HepG2 (cell line): ENCODE measurements at regions not wholly inside any gene's neighbourhood (a gene's known extent, or its start where the extent isn't known, plus 50 kb on each side); places are given as distances from the start of the nearest gene placed in this dataset.

Experiments
- ATAC-seq: fragments of 200-7000 bp; cut with Tn5 transposase; 3 replicates; pipeline ENCODE4 v1.9.1; 2020; ENCODE audit warnings: mild to moderate bottlenecking, moderate library complexity
- BruUV-seq: library from RNA; stranded (reverse); fragments of 400-500 nt; replicated peaks from 2 replicates; lab custom pipeline; 2021; lab: Mats Ljungman, UMichigan
- CTCF ChIA-PET: fragments of 300-600 bp; formaldehyde crosslinking; extraction: SDS; loops from one replicate; lab custom pipeline; 2021; ENCODE audit warnings: low total read pairs, inconsistent platforms, low intra/inter-chr PET ratio; lab: Yijun Ruan, JAX
- POLR2A ChIA-PET: fragments of 350-600 bp; sonication (Branson Sonifier 250); formaldehyde crosslinking; loops from one replicate; lab custom pipeline; 2020; ENCODE audit warnings: antibody characterized with exemption, inconsistent platforms; lab: Yijun Ruan, JAX
- DNase-seq: peaks from one replicate; pipeline ENCODE4 v3.0.0-alpha.2; 2015; ENCODE audit warnings: low spot score
- FAIRE-seq: peaks from 3 replicates; lab custom pipeline; 2011; peaks lifted over from hg19 to GRCh38; lab: Jason Lieb, UNC
- H2AFZ ChIP-seq: one replicate; pipeline ENCODE4 v1.6.1; 2011; ENCODE audit warnings: low read length, inconsistent platforms
- H3K27ac ChIP-seq: fragments of 300-600 bp; 3 replicates; pipeline ENCODE4 v1.8.0; 2011; ENCODE audit warnings: mixed run types, mild to moderate bottlenecking, mixed read lengths, low read length, inconsistent platforms; ENCODE audit not compliant: insufficient read depth; ENCODE audit errors: extremely low read length
- H3K27me3 ChIP-seq, 2 experiments: fragments of 200-600 bp in 1 of 2; 2 replicates in 1 of 2; 3 replicates in 1 of 2; pipeline versions ENCODE4 v1.6.0 to v1.8.0; 2011; ENCODE audit warnings: low read length in 2 of 2, mild to moderate bottlenecking in 2 of 2, moderate library complexity in 2 of 2, inconsistent platforms in 1 of 2; ENCODE audit not compliant: insufficient read depth in 2 of 2, control insufficient read depth in 1 of 2
- H3K36me3 ChIP-seq, 2 experiments: fragments of 200-600 bp in 1 of 2; replicated peaks in 1 of 2; 2 replicates in 1 of 2; 3 replicates in 1 of 2; pipeline versions ENCODE4 v1.5.1 to v1.8.0; 2011; ENCODE audit warnings: low read length in 2 of 2, inconsistent platforms in 1 of 2; ENCODE audit not compliant: insufficient read depth in 2 of 2, control insufficient read depth in 1 of 2
- H3K4me1 ChIP-seq: 2 replicates; pipeline ENCODE4 v1.5.1; 2012; ENCODE audit warnings: low read length, inconsistent platforms; ENCODE audit not compliant: insufficient read depth
- H3K4me2 ChIP-seq: 2 replicates; pipeline ENCODE4 v1.6.0; 2011; ENCODE audit warnings: low read depth, low read length, inconsistent platforms
- H3K4me3 ChIP-seq, 3 experiments: fragments of 200-600 bp in 1 of 3; sonication (generic), shearing (Covaris generic) in 1 of 3; replicated peaks in 1 of 3; 2 replicates each; pipeline ENCODE4 v1.5.1; 2011 to 2016; ENCODE audit warnings: low read length in 3 of 3, inconsistent platforms in 2 of 3, low read depth in 2 of 3, mild to moderate bottlenecking in 2 of 3, control low read depth in 1 of 3, mixed read lengths in 1 of 3; ENCODE audit not compliant: insufficient read depth in 1 of 3
- H3K79me2 ChIP-seq: one replicate; pipeline ENCODE4 v1.6.1; 2011; ENCODE audit warnings: low read length, inconsistent platforms; ENCODE audit not compliant: insufficient read depth
- H3K9ac ChIP-seq: 2 replicates; pipeline ENCODE4 v1.6.0; 2011; ENCODE audit warnings: mild to moderate bottlenecking, low read depth, low read length, inconsistent platforms; ENCODE audit not compliant: insufficient read depth
- H3K9me3 ChIP-seq: 2 replicates; pipeline ENCODE4 v1.5.1; 2012; ENCODE audit warnings: mild to moderate bottlenecking, low read length
- H4K20me1 ChIP-seq: 2 replicates; pipeline ENCODE4 v1.6.0; 2011; ENCODE audit warnings: inconsistent platforms, mild to moderate bottlenecking, low read length, moderate library complexity; ENCODE audit not compliant: insufficient read depth
- ARHGAP35 ChIP-seq: sonication (generic); formaldehyde crosslinking; IDR thresholded peaks from 2 replicates; pipeline ENCODE4 v1.9.0; 2022; ENCODE audit warnings: mild to moderate bottlenecking, inconsistent platforms, moderate library complexity, missing genetic modification reagents, borderline replicate concordance
- ETV6 ChIP-seq: sonication (generic); formaldehyde crosslinking; conservative IDR thresholded peaks from 2 replicates; pipeline ENCODE4 v1.4.0; 2020; ENCODE audit warnings: missing genetic modification reagents
- MBD4 ChIP-seq: IDR thresholded peaks from 2 replicates; pipeline ENCODE4 v1.6.1; 2012; ENCODE audit warnings: low read length, inconsistent platforms, borderline replicate concordance
- SYNCRIP ChIP-seq: fragments of 200-400 bp; formaldehyde crosslinking; IDR thresholded peaks from 2 replicates; pipeline ENCODE4 v1.6.1; 2018; ENCODE audit warnings: mild to moderate bottlenecking, low read depth, low read length; ENCODE audit not compliant: insufficient read depth
- TBX2 ChIP-seq: sonication (generic); formaldehyde crosslinking; IDR thresholded peaks from 2 replicates; pipeline ENCODE4 v1.5.0; 2020; ENCODE audit warnings: missing genetic modification reagents, mild to moderate bottlenecking, borderline replicate concordance
- ZNF225 ChIP-seq: sonication (generic); formaldehyde crosslinking; IDR thresholded peaks from 2 replicates; pipeline ENCODE4 v1.4.0; 2020; ENCODE audit warnings: mild to moderate bottlenecking, missing genetic modification reagents
- ZNF256 ChIP-seq: sonication (generic); formaldehyde crosslinking; conservative IDR thresholded peaks from 2 replicates; pipeline ENCODE4 v1.4.0; 2020; ENCODE audit warnings: missing genetic modification reagents
- ZNF543 ChIP-seq: sonication (generic); formaldehyde crosslinking; IDR thresholded peaks from 2 replicates; pipeline ENCODE4 v1.4.0; 2020; ENCODE audit warnings: mild to moderate bottlenecking, missing genetic modification reagents
- ZNF780A ChIP-seq: sonication (generic); formaldehyde crosslinking; IDR thresholded peaks from 2 replicates; pipeline ENCODE4 v1.8.0; 2022; ENCODE audit warnings: mild to moderate bottlenecking, missing genetic modification reagents, moderate library complexity
- ZNF784 ChIP-seq: sonication (generic); formaldehyde crosslinking; IDR thresholded peaks from 2 replicates; pipeline ENCODE4 v1.5.1; 2020; ENCODE audit warnings: missing genetic modification reagents, mild to moderate bottlenecking, borderline replicate concordance
- WGBS: methylation state at CpG from one replicate; pipeline ENCODE4 v1.1.6; 2017; ENCODE audit warnings: low lambda C conversion rate; 5-methylcytosine and 5-hydroxymethylcytosine counted together
- in situ Hi-C: cut with HindIII; loops from 2 replicates; pipeline ENCODE4 v1.10.0; 2017; ENCODE audit warnings: low pct_unique_long_range_greater_than_20kb; ENCODE audit not compliant: extremely low pct_ligation_motif_present
- intact Hi-C: fragments of 100-400 bp; cut with micrococcal nuclease; formaldehyde crosslinking; loops from one replicate; pipeline ENCODE4 v1.10.0; 2022; ENCODE audit not compliant: unreplicated experiment

GRCh38 chr15:69868756-69869155, 229.0 kb downstream of the TLE3 start:
- FAIRE-seq (no peak), ATAC-seq (no peak), DNase-seq (no peak)
- 9% methylated on average over 3 of the region's 3 CpGs for WGBS
- Histone ChIP-seq H3K4me2 (no peak overlapping the region), H3K9ac (no peak overlapping the region), H4K20me1 (no peaks in the 10 kb centered on the region), H3K27me3 (peaks cover 3 to 8% of the 10 kb centered on the region in 2 experiments; a peak in 3 of 5 replicates), H3K79me2 (no peaks in the 10 kb centered on the region), H3K4me1 (peaks cover 2% of the 10 kb centered on the region; the same call in 1 of the 2 replicates), H3K4me3 (no peak overlapping the region), H2AFZ (no peak overlapping the region), H3K9me3 (peaks cover 3% of the 10 kb centered on the region), H3K27ac (no peak overlapping the region), H3K36me3 (no peaks in the 10 kb centered on the region)
- in situ Hi-C loops (no loop called here), intact Hi-C loops (no loop called here)
- POLR2A ChIA-PET, result no interaction called here
- BruUV-seq, result no TSS peak
- TF ChIP-seq ZNF256 (CRISPR knock-in tag), result no peak
- no peak for TF ChIP-seq SYNCRIP
- TF ChIP-seq ZNF225 (CRISPR knock-in tag), result no peak
- no peak for TF ChIP-seq ARHGAP35 (CRISPR knock-in tag)
- TF ChIP-seq ETV6 (CRISPR knock-in tag), result no peak
- no peak for TF ChIP-seq ZNF543 (CRISPR knock-in tag)
- CTCF ChIA-PET, result no interaction called here

GRCh38 chr15:69869291-69869690, 228.4 kb downstream of the TLE3 start:
- H3K4me2 ChIP-seq, result no peak overlapping the region
- 15% methylated on average over 2 of the region's 2 CpGs for WGBS
- H3K4me1 ChIP-seq, result peaks cover 7% of the 10 kb centered on the region; the same call in 1 of the 2 replicates
- no peak overlapping the region for H2AFZ ChIP-seq
- H3K9ac ChIP-seq, result no peak overlapping the region
- no peaks in the 10 kb centered on the region for H3K36me3 ChIP-seq
- no peaks in the 10 kb centered on the region for H3K79me2 ChIP-seq
- H4K20me1 ChIP-seq, result no peaks in the 10 kb centered on the region
- peaks cover 8% of the 10 kb centered on the region for H3K9me3 ChIP-seq
- no TSS peak for BruUV-seq
- no peak overlapping the region for H3K27ac ChIP-seq
- intact Hi-C loops (no loop called here), in situ Hi-C loops (no loop called here)
- POLR2A ChIA-PET, result no interaction called here
- FAIRE-seq (no peak), ATAC-seq (no peak), DNase-seq (no peak)
- CTCF ChIA-PET, result no interaction called here
- no peak overlapping the region for H3K4me3 ChIP-seq
- H3K27me3 ChIP-seq, result peaks cover 3 to 8% of the 10 kb centered on the region in 2 experiments; a peak in 3 of 5 replicates
- TF ChIP-seq ZNF780A (CRISPR knock-in tag), result no peak
- no peak for TF ChIP-seq ZNF784
- no peak for TF ChIP-seq TBX2
- no peak for TF ChIP-seq MBD4
